ENCODE measurements at regions not wholly inside any gene's neighbourhood (a gene's known extent, or its start where the extent isn't known, plus 50 kb on each side); places are given as distances from the start of the nearest gene placed in this dataset.
"Not testable (repeated sequence)": the region's sequence is repeated elsewhere in the genome, so short reads cannot be mapped to it uniquely, and the experiment has no call there.

DNA sequence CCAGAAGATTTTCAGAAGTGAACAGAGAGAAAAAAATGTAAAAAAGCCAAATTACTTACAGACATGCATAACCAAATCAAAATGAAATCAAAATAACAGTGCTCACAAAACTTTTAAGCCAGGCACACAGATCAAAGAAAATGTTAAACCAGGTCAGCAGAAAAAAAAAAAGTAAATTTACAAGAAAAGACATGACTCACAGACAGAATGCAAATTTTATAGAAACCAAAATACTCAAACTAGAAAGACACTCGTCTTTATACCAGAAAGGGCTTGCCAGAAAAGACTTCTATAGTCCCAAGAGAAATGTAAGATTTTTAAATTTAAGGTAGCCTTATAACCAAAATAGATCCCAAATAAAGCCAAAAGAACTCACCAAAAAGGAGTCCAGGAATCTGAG lies 86.5 kb upstream of the COG2 start:
- DNase-seq: no peak

DNA sequence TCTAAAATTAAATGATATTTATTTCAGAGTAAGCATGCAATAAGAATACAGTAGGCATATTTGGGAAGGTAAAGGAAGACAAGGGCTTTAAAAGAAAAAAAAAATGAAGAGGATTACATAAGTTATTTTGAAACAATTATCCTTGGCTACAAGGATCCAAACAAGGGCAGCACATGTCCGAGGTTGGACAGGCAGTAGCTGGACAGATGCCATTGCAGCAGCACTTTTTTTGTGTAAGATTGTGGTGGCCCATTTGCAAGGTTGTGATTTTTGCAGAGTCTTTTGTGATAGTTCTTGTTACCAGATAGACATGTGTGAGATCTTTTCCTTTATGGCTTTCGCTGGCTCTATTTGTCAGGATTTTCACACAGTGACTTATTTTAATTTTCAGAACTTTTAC lies 89.4 kb upstream of the COG2 start:
- DNase-seq: no peak

GRCh38 chr1:230550945-230551344 lies 91.3 kb upstream of the COG2 start:
- DNase-seq: not testable (repeated sequence)

DNA sequence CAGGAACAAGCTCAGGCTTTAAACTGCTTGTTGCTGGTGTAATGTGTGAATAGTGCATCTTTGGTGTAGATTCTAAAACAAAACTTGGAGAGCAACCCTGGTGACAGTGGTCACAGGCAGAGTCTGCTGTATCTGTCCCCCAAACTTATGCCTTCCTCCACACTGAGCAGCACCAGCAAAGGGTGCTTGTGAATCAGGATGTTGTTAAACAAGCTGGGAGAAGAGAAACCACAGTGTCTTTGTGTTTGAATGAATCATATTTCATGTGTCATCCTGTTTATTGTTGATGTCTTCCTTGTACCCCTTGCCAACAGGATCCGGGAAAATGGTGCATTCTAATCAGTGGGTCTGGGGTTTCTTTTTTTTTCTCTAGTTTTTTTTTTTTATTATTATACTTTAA lies 91.9 kb upstream of the COG2 start:
- no peak for DNase-seq

- DNase-seq: no peak
These were observed 92.7 kb upstream of the COG2 start for GRCh38 chr1:230549625-230550024.

- no peak for DNase-seq
These were observed 93.3 kb upstream of the COG2 start for GRCh38 chr1:230548997-230549396.

- DNase-seq: no peak
These were observed 93.9 kb upstream of the COG2 start for GRCh38 chr1:230548357-230548756.

DNA sequence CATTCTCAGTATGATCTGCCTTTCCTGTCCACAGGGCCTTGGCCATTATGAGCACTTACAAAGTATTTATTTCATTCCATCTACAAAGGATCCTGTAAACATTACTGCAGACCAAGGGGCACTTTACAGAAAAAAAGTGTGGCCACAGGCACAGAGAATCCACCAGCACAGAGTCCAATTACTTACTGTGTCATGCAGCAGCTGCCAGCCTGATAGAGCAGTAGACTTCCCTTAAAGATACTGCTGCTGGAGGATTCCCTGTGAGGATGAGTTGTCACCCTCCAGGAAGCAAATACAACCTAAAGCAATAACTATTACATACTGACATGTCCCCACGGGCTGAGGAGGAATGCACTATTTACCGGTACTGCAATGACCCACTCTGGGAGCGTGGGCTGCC lies 97.1 kb upstream of the COG2 start:
- DNase-seq: no peak

- no peak for DNase-seq
These were observed 97.5 kb upstream of the COG2 start for GRCh38 chr1:230544758-230545157.

GRCh38 chr1:230543085-230543484 lies 99.2 kb upstream of the COG2 start:
- no peak for DNase-seq

DNA sequence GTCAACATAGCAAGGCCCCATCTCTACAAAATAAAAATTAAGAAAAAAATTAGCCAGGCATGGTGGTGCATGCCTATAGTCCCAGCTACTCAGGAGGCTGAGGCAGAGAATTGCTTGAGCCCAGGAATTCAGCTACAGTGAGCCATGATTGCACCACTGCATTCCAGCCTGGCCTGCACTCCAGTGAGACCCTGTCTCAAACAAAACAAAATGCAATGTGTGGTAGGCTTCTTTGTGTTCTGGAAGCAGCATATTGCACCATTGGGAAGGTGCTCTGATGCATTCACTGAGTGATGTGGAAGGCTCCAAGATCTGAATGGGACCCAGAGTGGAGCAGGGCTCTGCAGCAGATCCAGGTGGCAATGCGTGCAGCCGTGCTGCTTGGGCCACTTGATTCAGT lies 99.6 kb upstream of the COG2 start:
- peak; percentile 13 for DNase-seq

- peak; percentile 87 for DNase-seq
These were observed 100.2 kb upstream of the COG2 start for GRCh38 chr1:230542054-230542453.

- no peak for DNase-seq
These were observed 101.0 kb upstream of the COG2 start for GRCh38 chr1:230541306-230541705.

DNA sequence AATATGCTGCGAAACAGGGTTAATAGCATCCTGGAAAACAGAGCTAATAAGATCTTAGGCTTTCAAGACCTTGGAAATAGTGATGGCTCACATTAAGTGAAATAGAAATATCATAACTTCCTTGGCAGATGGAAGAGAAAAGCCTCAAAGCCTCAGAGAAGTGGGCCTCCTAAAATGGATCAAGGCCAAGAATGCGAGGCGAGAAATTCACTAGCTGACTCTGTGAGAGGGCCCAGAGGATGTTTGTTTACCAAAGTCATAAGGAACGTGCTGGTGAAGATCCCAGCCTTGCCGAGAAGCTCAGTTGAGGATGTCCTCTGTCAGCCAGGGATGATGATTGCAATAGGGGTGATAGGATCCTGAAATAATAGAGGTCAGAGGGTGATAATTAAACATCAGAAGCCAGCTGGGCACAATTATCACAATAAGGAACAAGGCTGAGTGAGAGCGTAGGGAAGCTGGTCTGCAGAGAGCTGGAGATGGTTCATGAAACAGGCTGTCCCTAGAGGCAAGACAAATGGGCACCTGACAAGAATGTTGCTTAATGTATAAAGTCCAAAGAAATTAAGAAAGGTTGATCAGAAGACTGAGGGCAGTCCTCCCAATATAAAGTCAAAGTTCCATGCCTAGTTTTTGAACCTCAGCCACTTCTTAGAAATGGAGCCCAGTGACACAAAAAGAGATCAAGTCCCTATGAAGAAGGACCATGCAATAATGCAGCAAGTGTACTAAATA lies 101.7 kb upstream of the COG2 start:
- no peak for DNase-seq

DNA sequence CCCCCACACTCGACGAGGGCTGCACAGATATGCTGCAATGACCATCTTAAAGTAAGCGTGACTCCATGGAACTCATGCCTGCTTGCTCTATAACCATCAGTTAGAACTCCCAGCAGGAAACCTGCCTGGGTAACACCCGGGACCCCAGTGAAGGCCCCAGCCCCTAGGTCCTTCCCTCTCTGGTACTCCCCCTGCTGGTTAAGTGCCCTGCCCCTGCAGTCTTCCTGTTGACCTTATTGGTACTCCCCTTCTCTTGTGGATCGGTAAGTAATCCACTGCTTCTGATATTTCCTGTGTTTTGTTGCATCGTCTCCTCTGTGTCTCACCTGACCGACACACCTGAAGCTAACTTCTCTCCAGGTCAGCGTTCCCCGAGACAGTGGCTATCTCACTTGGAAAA lies 104.8 kb upstream of the COG2 start:
- DNase-seq: no peak

DNA sequence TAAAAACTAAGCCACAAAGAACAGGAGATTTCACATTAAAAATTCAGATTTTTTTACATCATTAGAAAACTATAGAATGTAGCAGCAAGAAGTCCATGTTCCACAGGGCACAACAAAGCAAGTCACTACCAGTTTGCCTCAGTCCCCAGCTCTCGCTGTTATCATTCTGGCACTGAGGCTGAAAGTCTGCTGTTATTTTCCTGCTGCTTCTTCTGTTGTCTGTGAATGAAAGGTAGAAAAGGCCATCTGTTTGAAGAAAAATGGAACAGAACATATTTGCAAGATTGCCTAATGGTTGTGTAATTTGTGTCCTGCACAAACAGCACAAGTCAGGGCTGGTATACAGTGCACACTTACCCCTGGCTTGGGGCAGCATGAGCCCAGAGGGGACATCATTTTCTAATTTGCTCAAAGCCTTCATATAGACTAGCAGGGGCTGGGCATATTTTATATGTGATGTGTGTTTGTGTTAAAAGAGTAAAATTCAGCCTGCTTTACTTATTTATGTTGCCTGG lies 105.6 kb upstream of the COG2 start:
- no peak for DNase-seq

DNA sequence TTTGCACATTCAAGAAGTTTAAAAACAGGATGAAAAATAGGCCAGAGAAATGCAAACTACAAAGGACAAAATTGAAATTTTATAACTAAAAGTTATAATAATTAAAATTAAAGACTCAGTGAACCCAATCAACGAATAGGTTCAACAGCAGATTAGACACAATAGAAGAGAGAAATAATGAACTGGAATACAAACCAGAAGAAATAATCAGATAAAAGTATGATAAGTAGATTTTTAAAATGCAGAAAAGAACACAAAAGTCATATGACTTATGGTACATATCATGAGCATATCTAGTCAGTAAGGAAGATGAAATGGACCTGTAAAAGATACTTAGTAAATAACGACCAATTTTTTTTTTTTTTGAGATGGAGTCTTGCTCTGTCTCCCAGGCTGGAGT lies 108.1 kb upstream of the COG2 start:
- no peak for DNase-seq

- no peak for DNase-seq
These were observed 105.0 kb upstream of the PGBD5 start for GRCh38 chr1:230531103-230531502.

DNA sequence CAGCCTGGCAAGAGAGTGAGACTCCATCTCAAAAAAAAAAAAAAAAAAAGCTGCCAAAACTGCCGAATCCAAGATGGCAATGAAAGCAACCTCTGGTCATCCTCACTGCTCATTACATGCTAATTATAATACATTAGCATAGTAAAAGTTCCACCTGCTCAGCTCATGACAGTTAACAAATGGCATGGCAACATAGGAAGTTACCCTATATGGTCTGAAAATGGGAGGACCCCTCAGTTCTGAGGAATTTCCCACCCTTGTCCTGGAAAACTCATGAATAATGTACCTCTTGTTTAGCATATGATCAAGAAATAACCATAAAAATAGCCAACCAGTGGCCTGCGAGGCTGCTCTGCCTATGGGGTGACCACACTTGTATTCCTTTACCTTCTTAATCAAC lies 93.1 kb upstream of the PGBD5 start:
- DNase-seq: no peak

DNA sequence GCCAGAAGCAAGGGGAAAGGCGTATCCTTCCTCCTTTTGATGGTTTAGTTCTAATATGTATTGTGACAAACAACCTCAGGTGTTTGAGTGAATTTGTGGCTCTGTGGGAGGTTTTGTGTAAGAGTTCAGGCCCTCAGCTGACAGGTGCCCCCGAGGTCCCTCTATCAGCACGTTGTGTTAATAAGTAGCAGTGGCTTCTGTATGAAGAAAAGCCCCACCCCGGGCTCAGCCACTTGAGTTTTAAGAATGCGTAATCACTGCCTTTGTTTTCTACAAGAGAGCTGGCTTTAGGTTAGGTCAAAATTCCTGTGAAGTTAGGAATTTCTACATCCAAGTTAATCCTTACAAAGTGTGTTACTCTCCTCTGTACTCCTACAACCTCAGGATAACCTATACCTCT lies 92.4 kb upstream of the PGBD5 start:
- DNase-seq: no peak

DNA sequence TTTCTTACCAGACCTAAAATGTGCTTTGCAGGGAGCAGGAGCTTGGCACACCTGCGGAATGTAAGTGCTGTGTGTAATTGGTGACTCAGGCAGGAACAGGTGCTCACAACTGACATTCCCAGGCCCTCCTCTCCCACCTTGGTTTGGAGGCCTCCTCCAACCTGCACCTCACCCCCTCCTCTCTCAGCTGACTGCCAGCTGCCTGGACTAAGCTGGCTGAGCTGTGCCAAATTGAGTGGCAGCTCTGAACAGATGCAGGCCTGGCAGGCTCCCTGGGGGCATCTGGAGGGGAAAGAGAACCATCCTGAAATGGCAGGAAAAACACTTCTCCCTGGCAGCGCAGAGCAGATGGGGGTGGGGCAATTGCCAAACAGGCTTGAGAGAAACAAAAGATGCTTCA lies 91.7 kb upstream of the PGBD5 start:
- no peak for DNase-seq

GRCh38 chr1:230517326-230517725 lies 91.2 kb upstream of the PGBD5 start:
- no peak for DNase-seq

DNA sequence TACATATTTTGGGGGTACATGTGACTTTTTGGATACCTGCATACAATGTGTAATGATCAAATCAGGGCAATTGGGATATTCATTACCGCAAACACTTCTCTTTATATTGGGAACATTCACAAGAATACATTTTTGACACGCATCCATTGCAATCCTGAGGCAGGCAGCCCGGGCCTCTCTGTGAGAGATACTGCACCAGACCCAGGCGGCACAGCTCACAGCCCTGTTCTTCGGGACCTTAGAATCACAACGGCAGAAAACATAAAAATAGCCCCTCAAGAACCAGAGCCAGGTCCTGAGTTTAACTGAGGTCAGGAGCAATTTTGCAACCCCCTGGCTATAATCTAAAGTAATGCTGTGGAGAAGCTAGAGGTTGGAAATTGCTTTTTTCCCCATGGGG lies 90.8 kb upstream of the PGBD5 start:
- no peak for DNase-seq

DNA sequence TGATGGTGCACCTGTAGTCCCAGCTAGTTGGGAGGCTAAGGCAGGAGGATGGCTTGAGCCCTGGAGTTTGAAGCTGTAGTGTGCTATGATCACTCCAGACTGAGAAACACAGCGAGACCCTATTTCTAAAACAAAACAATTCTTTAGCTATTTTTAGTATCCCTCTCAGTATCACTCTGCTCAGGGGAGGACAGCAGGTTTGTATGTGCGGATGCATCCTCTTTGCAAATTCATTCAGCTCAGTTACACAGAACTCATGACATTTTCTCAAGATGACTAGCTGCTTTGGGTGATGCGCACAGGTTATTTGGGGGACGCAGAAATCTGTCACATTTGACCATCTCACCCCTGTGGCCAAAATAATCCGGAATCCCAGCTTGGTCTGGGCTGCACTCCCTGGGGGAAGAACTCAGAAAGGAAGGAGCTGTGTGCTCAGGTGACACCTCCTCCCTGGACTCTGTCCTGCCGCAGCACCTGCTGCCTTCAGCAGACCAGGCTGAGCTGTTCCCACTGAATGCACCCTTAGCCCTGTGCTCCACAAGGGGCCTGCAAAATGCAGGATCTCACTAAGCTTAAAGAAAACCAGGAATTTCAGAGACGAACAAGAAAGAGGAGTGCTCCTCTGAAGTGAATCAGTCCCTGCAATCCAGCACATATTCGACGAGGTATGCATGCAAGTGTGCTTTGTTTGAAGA lies 89.5 kb upstream of the PGBD5 start:
- DNase-seq: no peak

- DNase-seq: no peak
These were observed 84.4 kb upstream of the PGBD5 start for GRCh38 chr1:230510496-230510895.

Measured in fibroblast of upper back skin (primary cell).